Aorta (tissue), 5 donors: ENCODE measurements at regions not wholly inside any gene's neighbourhood (a gene's known extent, or its start where the extent isn't known, plus 50 kb on each side); places are given as distances from the start of the nearest gene placed in this dataset.

Source experiments
- ATAC-seq: fragments of 200-7000 bp; cut with Tn5 transposase; one replicate; pipeline ENCODE4 v1.9.1; 2022; ENCODE audit warnings: moderate library complexity; ENCODE audit not compliant: low FRiP score
- DNase-seq, 2 donors: peaks; one replicate each; pipeline ENCODE4 v3.0.0-alpha.2; 2020
- H3K27ac ChIP-seq, 2 donors: one replicate each; pipeline ENCODE4 v1.5.1; 2013; ENCODE audit warnings: low read length in 2 of 2, mild to moderate bottlenecking in 2 of 2, moderate library complexity in 2 of 2, control low read depth in 1 of 2, inconsistent platforms in 1 of 2, low read depth in 1 of 2
- H3K27me3 ChIP-seq, 2 donors: one replicate each; pipeline ENCODE4 v1.6.1; 2013; ENCODE audit warnings: control low read depth in 1 of 2, low read length in 1 of 2, mild to moderate bottlenecking in 1 of 2, moderate library complexity in 1 of 2; ENCODE audit not compliant: insufficient read depth in 2 of 2, control insufficient read depth in 1 of 2
- H3K36me3 ChIP-seq, 2 donors: one replicate each; pipeline ENCODE4 v1.6.1; 2013; ENCODE audit warnings: control low read depth in 1 of 2, low read length in 1 of 2, mild to moderate bottlenecking in 1 of 2; ENCODE audit not compliant: insufficient read depth in 2 of 2, control insufficient read depth in 1 of 2
- H3K4me1 ChIP-seq, 2 donors: one replicate each; pipeline ENCODE4 v1.6.1; 2013; ENCODE audit warnings: low read length in 2 of 2, control low read depth in 1 of 2, mild to moderate bottlenecking in 1 of 2, moderate library complexity in 1 of 2; ENCODE audit not compliant: insufficient read depth in 2 of 2, control insufficient read depth in 1 of 2
- H3K4me3 ChIP-seq, 2 donors: one replicate each; pipeline ENCODE4 v1.5.1; 2013; ENCODE audit warnings: low read length in 2 of 2, control low read depth in 1 of 2, mild to moderate bottlenecking in 1 of 2
- H3K9me3 ChIP-seq: one replicate; pipeline ENCODE4 v1.6.1; 2013; ENCODE audit warnings: mild to moderate bottlenecking, low read length; ENCODE audit not compliant: control insufficient read depth
- WGBS, 2 donors: extraction: QIAGEN DNeasy Blood & Tissue Kit; methylation state at CpG; one replicate each; pipeline ENCODE4 v1.1.7; 2013; 5-methylcytosine and 5-hydroxymethylcytosine counted together
- intact Hi-C, 2 donors: fragments of 100-400 bp; cut with DNase I; formaldehyde crosslinking; loops; one replicate each; pipeline versions ENCODE4 v1.14.2 to v1.15.0; 2022
- donor health status: healthy with polysubstance abuse.
- donor health status: Bipolar disorder and iron deficiency.
- donor health status: DM: no; HTN: no; CAD: no.
- donor health status: DM: no; HTN: no; CAD: no.
- donor health status: DM: yes; HTN: yes; CAD: no.

GRCh38 chr21:24852610-24853195 is 754.6 kb downstream of the MRPL39 start:
- DNase-seq (no peak), ATAC-seq (no peak)
- WGBS, 2 donors: 64 to 87% methylated on average over 1 of the region's 1 CpG
- no peaks in the 10 kb centered on the region for H3K4me1 ChIP-seq
- H3K9me3 ChIP-seq: no peaks in the 10 kb centered on the region
- H3K4me3 ChIP-seq: no peak overlapping the region
- H3K36me3 ChIP-seq: no peaks in the 10 kb centered on the region
- H3K27me3 ChIP-seq: peaks cover 0 to 1% of the 10 kb centered on the region in 2 donors
- no peak overlapping the region for H3K27ac ChIP-seq
- intact Hi-C loops: no loop called here

DNA sequence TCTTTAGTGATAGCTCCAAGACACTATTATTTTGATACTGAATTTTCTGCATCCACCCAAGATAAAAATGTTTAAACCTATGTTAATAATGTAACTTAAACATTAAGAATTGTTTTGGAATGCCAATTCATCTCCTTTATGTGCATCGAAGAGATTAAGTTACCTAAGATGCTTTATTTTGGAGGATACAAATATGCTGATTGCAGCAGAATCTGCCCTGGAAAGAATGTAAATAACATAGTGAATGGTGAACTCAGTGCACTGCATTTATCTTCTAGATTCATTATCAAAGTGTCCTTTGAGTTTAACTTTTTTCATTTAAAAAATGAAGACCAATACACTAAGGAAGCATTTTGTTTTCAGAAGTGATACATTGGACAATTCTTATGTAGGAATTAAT is 757.2 kb downstream of the MRPL39 start:
- peaks cover 0 to 1% of the 10 kb centered on the region in 2 donors for H3K27me3 ChIP-seq
- no peak for DNase-seq
- H3K4me1 ChIP-seq: no peaks in the 10 kb centered on the region
- intact Hi-C loops: no loop called here
- 69 to 72% methylated on average over 1 of the region's 1 CpG for WGBS, 2 donors
- no peak overlapping the region for H3K27ac ChIP-seq
- H3K36me3 ChIP-seq: no peaks in the 10 kb centered on the region
- H3K9me3 ChIP-seq: no peaks in the 10 kb centered on the region
- H3K4me3 ChIP-seq: no peak overlapping the region
- no peak for ATAC-seq

GRCh38 chr21:24844671-24845070 is 762.6 kb downstream of the MRPL39 start:
- ATAC-seq: no peak
- no peaks in the 10 kb centered on the region for H3K4me1 ChIP-seq
- no peaks in the 10 kb centered on the region for H3K36me3 ChIP-seq
- WGBS, 2 donors: 36 to 37% methylated on average over 5 of the region's 5 CpGs
- DNase-seq: no peak
- no peak overlapping the region for H3K27ac ChIP-seq
- intact Hi-C loops: no loop called here
- peaks cover 1% of the 10 kb centered on the region for H3K9me3 ChIP-seq
- H3K4me3 ChIP-seq: no peak overlapping the region
- H3K27me3 ChIP-seq: peaks cover 0 to 1% of the 10 kb centered on the region in 2 donors

DNA sequence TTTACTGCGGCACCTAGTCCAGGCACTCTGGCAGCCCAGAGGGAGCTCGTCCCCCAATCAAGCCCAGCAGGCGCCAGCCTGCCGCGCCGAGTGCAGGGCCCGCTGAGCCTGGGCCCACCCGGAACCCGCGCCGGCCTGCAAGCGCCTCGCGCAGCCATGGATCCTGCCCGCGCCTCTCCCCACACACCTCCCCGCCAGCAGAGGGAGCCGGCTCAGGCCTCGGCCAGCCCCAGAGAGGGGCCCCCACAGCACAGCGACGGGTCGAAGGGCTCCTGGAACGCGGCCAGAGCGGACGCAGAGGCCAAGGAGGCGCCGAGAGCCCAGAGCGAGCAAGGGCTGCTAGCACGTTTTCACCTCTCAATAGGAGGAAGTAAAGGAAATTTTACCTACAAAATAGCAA is 767.0 kb downstream of the MRPL39 start:
- intact Hi-C loops: no loop called here
- WGBS, 2 donors: 92 to 93% methylated on average over 30 of the region's 30 CpGs
- H3K4me3 ChIP-seq: no peak overlapping the region
- no peaks in the 10 kb centered on the region for H3K27me3 ChIP-seq
- no peaks in the 10 kb centered on the region for H3K36me3 ChIP-seq
- ATAC-seq: no peak
- no peaks in the 10 kb centered on the region for H3K4me1 ChIP-seq
- DNase-seq: peak in 1 of 2 donors; percentile 68
- peaks cover 1% of the 10 kb centered on the region for H3K9me3 ChIP-seq
- H3K27ac ChIP-seq: no peak overlapping the region

GRCh38 chr21:24832961-24833360 is 774.3 kb downstream of the MRPL39 start:
- 78 to 80% methylated on average over 1 of the region's 1 CpG for WGBS, 2 donors
- DNase-seq (no peak), ATAC-seq (no peak)
- Histone ChIP-seq H3K27ac (no peak overlapping the region), H3K9me3 (no peaks in the 10 kb centered on the region), H3K27me3 (no peaks in the 10 kb centered on the region), H3K4me1 (no peaks in the 10 kb centered on the region), H3K4me3 (no peak overlapping the region), H3K36me3 (no peaks in the 10 kb centered on the region)
- intact Hi-C loops: no loop called here

GRCh38 chr21:24829397-24829796 is 777.9 kb downstream of the MRPL39 start:
- H3K27me3 ChIP-seq: no peaks in the 10 kb centered on the region
- H3K4me1 ChIP-seq: no peaks in the 10 kb centered on the region
- WGBS, 2 donors: 10 to 28% methylated on average over 1 of the region's 1 CpG
- no peaks in the 10 kb centered on the region for H3K36me3 ChIP-seq
- ATAC-seq (peak; percentile 29), DNase-seq (no peak)
- no peaks in the 10 kb centered on the region for H3K9me3 ChIP-seq
- H3K4me3 ChIP-seq: no peak overlapping the region
- intact Hi-C loops: loop anchor here in 1 of 2 donors (1.0 kb wide), 1 partner anchor 20 kb away; no protein-coding TSS in a partner anchor
- H3K27ac ChIP-seq: no peak overlapping the region

GRCh38 chr21:24826822-24827221 is 780.5 kb downstream of the MRPL39 start:
- Histone ChIP-seq H3K27ac (no peak overlapping the region), H3K27me3 (no peaks in the 10 kb centered on the region), H3K4me3 (no peak overlapping the region), H3K9me3 (no peaks in the 10 kb centered on the region), H3K36me3 (no peaks in the 10 kb centered on the region), H3K4me1 (no peaks in the 10 kb centered on the region)
- DNase-seq: no peak
- ATAC-seq: no peak
- 41 to 55% methylated on average over 1 of the region's 1 CpG for WGBS, 2 donors
- intact Hi-C loops: no loop called here

GRCh38 chr21:24825348-24825747 is 781.9 kb downstream of the MRPL39 start:
- Histone ChIP-seq H3K9me3 (no peaks in the 10 kb centered on the region), H3K4me3 (no peak overlapping the region), H3K36me3 (no peaks in the 10 kb centered on the region), H3K27ac (no peak overlapping the region), H3K27me3 (no peaks in the 10 kb centered on the region), H3K4me1 (no peaks in the 10 kb centered on the region)
- ATAC-seq (no peak), DNase-seq (no peak)
- intact Hi-C loops: no loop called here
- WGBS, 2 donors: 66% methylated on average over 4 of the region's 4 CpGs

GRCh38 chr21:24824209-24824608 is 783.1 kb downstream of the MRPL39 start:
- ATAC-seq (no peak), DNase-seq (no peak)
- H3K36me3 ChIP-seq: no peaks in the 10 kb centered on the region
- H3K4me3 ChIP-seq: no peak overlapping the region
- H3K27me3 ChIP-seq: no peaks in the 10 kb centered on the region
- H3K9me3 ChIP-seq: no peaks in the 10 kb centered on the region
- no peak overlapping the region for H3K27ac ChIP-seq
- intact Hi-C loops: no loop called here
- no peaks in the 10 kb centered on the region for H3K4me1 ChIP-seq
- 94 to 95% methylated on average over 4 of the region's 4 CpGs for WGBS, 2 donors
